Fibroblast of lung (primary cell): ENCODE measurements at regions not wholly inside any gene's neighbourhood (a gene's known extent, or its start where the extent isn't known, plus 50 kb on each side); places are given as distances from the start of the nearest gene placed in this dataset.
"Not testable (repeated sequence)": the region's sequence is repeated elsewhere in the genome, so short reads cannot be mapped to it uniquely, and the experiment has no call there.

Source experiments
- DNase-seq, 2 donors: peaks; one replicate each; pipeline versions ENCODE4 v3.0.0 to v3.0.0-alpha.2; 2010; ENCODE audit warnings: low read depth in 2 of 2
- H2AFZ ChIP-seq: 2 replicates; pipeline ENCODE4 v1.5.1; 2012; ENCODE audit warnings: low read length, control low read depth, inconsistent platforms
- H3K27ac ChIP-seq: 2 replicates; pipeline ENCODE4 v1.5.1; 2011; ENCODE audit warnings: low read length, control low read depth; ENCODE audit not compliant: insufficient read depth
- H3K27me3 ChIP-seq: 2 replicates; pipeline ENCODE4 v1.5.1; 2011; ENCODE audit warnings: mild to moderate bottlenecking, low read length; ENCODE audit not compliant: control insufficient read depth, insufficient read depth
- H3K36me3 ChIP-seq: 2 replicates; pipeline ENCODE4 v1.5.1; 2011; ENCODE audit warnings: low read length; ENCODE audit not compliant: control insufficient read depth, insufficient read depth
- H3K4me1 ChIP-seq: 2 replicates; pipeline ENCODE4 v1.5.1; 2011; ENCODE audit warnings: low read length; ENCODE audit not compliant: control insufficient read depth, insufficient read depth; ENCODE audit errors: extremely low read depth
- H3K4me2 ChIP-seq: 2 replicates; pipeline ENCODE4 v1.5.1; 2011; ENCODE audit warnings: low read length, control low read depth; ENCODE audit not compliant: insufficient read depth; ENCODE audit errors: extremely low read depth
- H3K4me3 ChIP-seq, 4 experiments: fragments of 200-600 bp in 1 of 4; sonication (generic) in 1 of 4; replicated peaks in 1 of 4; 2 replicates each; pipeline ENCODE4 v1.5.1; 2011 to 2016; ENCODE audit warnings: low read length in 4 of 4, low read depth in 3 of 4, mild to moderate bottlenecking in 3 of 4, control low read depth in 2 of 4, inconsistent platforms in 1 of 4, mixed read lengths in 1 of 4; ENCODE audit not compliant: insufficient read depth in 1 of 4; ENCODE audit errors: control extremely low read depth in 1 of 4
- H3K79me2 ChIP-seq: 2 replicates; pipeline ENCODE4 v1.5.1; 2012; ENCODE audit warnings: mild to moderate bottlenecking, low read length, inconsistent platforms; ENCODE audit not compliant: control insufficient read depth, insufficient read depth
- H3K9ac ChIP-seq: 2 replicates; pipeline ENCODE4 v1.5.1; 2011; ENCODE audit warnings: mild to moderate bottlenecking, low read length, control low read depth; ENCODE audit not compliant: insufficient read depth
- H3K9me3 ChIP-seq: 2 replicates; pipeline ENCODE4 v1.5.1; 2012; ENCODE audit warnings: low read depth, low read length; ENCODE audit not compliant: control insufficient read depth, insufficient read depth
- H4K20me1 ChIP-seq: 2 replicates; pipeline ENCODE4 v1.5.1; 2011; ENCODE audit warnings: low read length; ENCODE audit not compliant: control insufficient read depth, insufficient read depth; ENCODE audit errors: extremely low read depth
- CTCF ChIP-seq, 2 donors: IDR thresholded peaks in 1 of 2; conservative IDR thresholded peaks in 1 of 2; 1 replicate in 1 of 2; 2 replicates in 1 of 2; pipeline ENCODE4 v1.5.1; 2011 to 2012; ENCODE audit warnings: low read length in 2 of 2, control low read depth in 1 of 2, inconsistent platforms in 1 of 2, low read depth in 1 of 2, mild to moderate bottlenecking in 1 of 2
- EZH2 ChIP-seq: IDR thresholded peaks from 2 replicates; pipeline ENCODE4 v1.5.1; 2012; ENCODE audit warnings: low read length, control low read depth, mild to moderate bottlenecking; ENCODE audit errors: missing control alignments

GRCh38 chrX:131649741-131650140 is 105.9 kb downstream of the OR13H1 start:
- Histone ChIP-seq H2AFZ (no peak overlapping the region), H3K79me2 (no peaks in the 10 kb centered on the region), H3K27ac (no peak overlapping the region), H3K4me2 (no peak overlapping the region), H3K9ac (no peak overlapping the region), H3K4me1 (no peaks in the 10 kb centered on the region), H3K27me3 (no peaks in the 10 kb centered on the region), H4K20me1 (no peaks in the 10 kb centered on the region), H3K9me3 (no peaks in the 10 kb centered on the region), H3K4me3 (no peak overlapping the region), H3K36me3 (no peaks in the 10 kb centered on the region)
- no peak for TF ChIP-seq EZH2
- TF ChIP-seq CTCF (conservative IDR thresholded peaks at IDR 0.05 in 1 of 2, IDR thresholded peaks at IDR 0.05 in 1 of 2; ENCODE audit: low read depth in 1 of 2, low read length in 2 of 2): no peak
- DNase-seq: no peak

GRCh38 chrX:131650637-131651410 is 107.0 kb downstream of the OR13H1 start:
- H3K36me3 ChIP-seq: no peaks in the 10 kb centered on the region
- H3K79me2 ChIP-seq: no peaks in the 10 kb centered on the region
- peak in 1 of 2 donors; percentile 55 for DNase-seq
- no peak overlapping the region for H3K27ac ChIP-seq
- no peak overlapping the region for H3K4me3 ChIP-seq
- TF ChIP-seq EZH2 (no peak), CTCF (conservative IDR thresholded peaks at IDR 0.05 in 1 of 2, IDR thresholded peaks at IDR 0.05 in 1 of 2; ENCODE audit: low read depth in 1 of 2, low read length in 2 of 2) (no peak)
- no peaks in the 10 kb centered on the region for H4K20me1 ChIP-seq
- no peaks in the 10 kb centered on the region for H3K4me1 ChIP-seq
- H2AFZ ChIP-seq: no peak overlapping the region
- H3K4me2 ChIP-seq: no peak overlapping the region
- no peaks in the 10 kb centered on the region for H3K9me3 ChIP-seq
- H3K9ac ChIP-seq: no peak overlapping the region
- H3K27me3 ChIP-seq: no peaks in the 10 kb centered on the region

- H3K9me3 ChIP-seq, H3K9ac ChIP-seq, DNase-seq, H4K20me1 ChIP-seq, H3K4me3 ChIP-seq, H3K4me2 ChIP-seq, H3K36me3 ChIP-seq, H2AFZ ChIP-seq, H3K4me1 ChIP-seq, H3K27ac ChIP-seq, H3K27me3 ChIP-seq, H3K79me2 ChIP-seq: not testable (repeated sequence)
These were observed 119.9 kb downstream of the OR13H1 start for GRCh38 chrX:131663726-131664125.
